OCI-LY7 (cell line): ENCODE measurements at regions not wholly inside any gene's neighbourhood (a gene's known extent, or its start where the extent isn't known, plus 50 kb on each side); places are given as distances from the start of the nearest gene placed in this dataset.
A peak's percentile ranks its signal among the peaks of the same experiment; 100 is the strongest.

Experiments
- BruUV-seq: library from RNA; stranded (reverse); fragments of 400-500 nt; replicated peaks from 2 replicates; lab custom pipeline; 2021; lab: Mats Ljungman, UMichigan
- CTCF ChIA-PET: fragments of 300-600 bp; sonication (Branson Sonifier 250); formaldehyde crosslinking; loops from one replicate; lab custom pipeline; 2022; ENCODE audit warnings: antibody characterized with exemption; ENCODE audit not compliant: unreplicated experiment; lab: Charles Lee
- POLR2A ChIA-PET: fragments of 300-600 bp; sonication (Branson Sonifier 250); formaldehyde crosslinking; loops from one replicate; lab custom pipeline; 2022; ENCODE audit warnings: antibody characterized with exemption; lab: Charles Lee
- DNase-seq: peaks from one replicate; pipeline ENCODE4 v3.0.0-alpha.2; 2015; ENCODE audit warnings: low spot score
- H2AFZ ChIP-seq: fragments of 200-600 bp; sonication (generic), shearing (Covaris generic); 2 replicates; pipeline ENCODE4 v1.6.1; 2014; ENCODE audit warnings: mild to moderate bottlenecking, antibody characterized with exemption, low read length, moderate library complexity
- H3K27ac ChIP-seq: fragments of 200-600 bp; sonication (generic); 2 replicates; pipeline ENCODE4 v1.5.1; 2014; ENCODE audit warnings: mixed run types, low read depth, mild to moderate bottlenecking, moderate library complexity, low read length, inconsistent platforms; ENCODE audit not compliant: poor library complexity, severe bottlenecking
- H3K36me3 ChIP-seq: fragments of 200-600 bp; sonication (generic); 2 replicates; pipeline ENCODE4 v1.6.1; 2014; ENCODE audit warnings: mild to moderate bottlenecking, antibody characterized with exemption, low read length, moderate library complexity, mixed read lengths; ENCODE audit not compliant: insufficient read depth
- H3K4me1 ChIP-seq: fragments of 200-600 bp; sonication (generic); 2 replicates; pipeline ENCODE4 v1.5.1; 2014; ENCODE audit warnings: mild to moderate bottlenecking, low read length; ENCODE audit not compliant: insufficient read depth, poor library complexity, severe bottlenecking
- H3K4me2 ChIP-seq: fragments of 200-600 bp; sonication (generic); 2 replicates; pipeline ENCODE4 v1.6.1; 2014; ENCODE audit warnings: mild to moderate bottlenecking, low read length
- H3K4me3 ChIP-seq: fragments of 200-600 bp; sonication (generic); 2 replicates; pipeline ENCODE4 v1.5.1; 2014; ENCODE audit warnings: mild to moderate bottlenecking, low read depth, low read length; ENCODE audit not compliant: poor library complexity, severe bottlenecking
- H3K79me2 ChIP-seq: fragments of 200-600 bp; sonication (generic); 2 replicates; pipeline ENCODE4 v1.6.1; 2016; ENCODE audit warnings: low read depth, mild to moderate bottlenecking, low read length, moderate library complexity, mixed read lengths; ENCODE audit not compliant: insufficient read depth
- H3K9me2 ChIP-seq: fragments of 200-600 bp; sonication (generic); 2 replicates; pipeline ENCODE4 v1.6.1; 2016; ENCODE audit warnings: mild to moderate bottlenecking, low read length, mixed read lengths; ENCODE audit not compliant: insufficient read depth
- H3K9me3 ChIP-seq: fragments of 200-600 bp; sonication (generic); 2 replicates; pipeline ENCODE4 v1.6.1; 2014; ENCODE audit warnings: mild to moderate bottlenecking, mixed run types, low read length, mixed read lengths
- H4K20me1 ChIP-seq: fragments of 200-600 bp; sonication (generic); 2 replicates; pipeline ENCODE4 v1.6.1; 2014; ENCODE audit warnings: mild to moderate bottlenecking, antibody characterized with exemption, low read length, moderate library complexity, mixed read lengths; ENCODE audit not compliant: insufficient read depth
- CTCF ChIP-seq: fragments of 200-600 bp; sonication (generic); conservative IDR thresholded peaks from 2 replicates; pipeline ENCODE4 v1.5.1; 2014; ENCODE audit warnings: mild to moderate bottlenecking, antibody characterized with exemption, low read length, moderate library complexity, mixed read lengths
- EZH2phosphoT487 ChIP-seq: fragments of 200-600 bp; sonication (generic); IDR thresholded peaks from 2 replicates; pipeline ENCODE4 v1.6.1; 2018; ENCODE audit warnings: low read depth, borderline replicate concordance, mild to moderate bottlenecking, mixed run types, antibody characterized with exemption, low read length, moderate library complexity, mixed read lengths
- intact Hi-C: fragments of 100-400 bp; cut with micrococcal nuclease; formaldehyde crosslinking; loops from one replicate; pipeline ENCODE4 v1.10.0; 2022; ENCODE audit not compliant: unreplicated experiment

- Histone ChIP-seq H2AFZ (no peak overlapping the region), H3K4me1 (peaks cover 3% of the 10 kb centered on the region), H3K79me2 (no peaks in the 10 kb centered on the region), H3K4me3 (no peak overlapping the region), H3K4me2 (no peak overlapping the region), H3K27ac (no peak overlapping the region), H3K36me3 (no peaks in the 10 kb centered on the region), H3K9me2 (no peaks in the 10 kb centered on the region), H3K9me3 (no peaks in the 10 kb centered on the region), H4K20me1 (no peaks in the 10 kb centered on the region)
- no peak for DNase-seq
- CTCF ChIA-PET = no interaction called here
- BruUV-seq = no TSS peak
- POLR2A ChIA-PET = interaction anchor here (0.8 to 1.1 kb wide), 4 partner anchors 12 to 35 kb away, joined by 3 to 5 read pairs (median 4); no protein-coding TSS in a partner anchor
- intact Hi-C loops = no loop called here
- no peak for TF ChIP-seq EZH2phosphoT487
- no peak for TF ChIP-seq CTCF
Measured at GRCh38 chr6:93183531-93183972, 235.8 kb downstream of the EPHA7 start.

GRCh38 chr6:93182938-93183479 is 236.3 kb downstream of the EPHA7 start:
- Histone ChIP-seq H3K9me2 (no peaks in the 10 kb centered on the region), H2AFZ (no peak overlapping the region), H3K4me3 (no peak overlapping the region), H3K4me2 (no peak overlapping the region), H3K79me2 (no peaks in the 10 kb centered on the region), H3K27ac (no peak overlapping the region), H3K4me1 (peaks cover 8% of the 10 kb centered on the region), H4K20me1 (no peaks in the 10 kb centered on the region), H3K9me3 (no peaks in the 10 kb centered on the region), H3K36me3 (no peaks in the 10 kb centered on the region)
- CTCF ChIA-PET = no interaction called here
- intact Hi-C loops = no loop called here
- no peak for TF ChIP-seq CTCF
- TF ChIP-seq EZH2phosphoT487 = no peak
- no peak for DNase-seq
- BruUV-seq = no TSS peak
- POLR2A ChIA-PET = interaction anchor here (1.0 to 1.1 kb wide), 3 partner anchors 13 to 35 kb away, joined by 3 to 5 read pairs (median 3); no protein-coding TSS in a partner anchor

GRCh38 chr6:93177918-93178317 is 241.4 kb downstream of the EPHA7 start:
- no peak for TF ChIP-seq CTCF
- no peak for TF ChIP-seq EZH2phosphoT487
- BruUV-seq = no TSS peak
- CTCF ChIA-PET = no interaction called here

More at GRCh38 chr6:93177918-93178317, 241.4 kb downstream of the EPHA7 start:
- Histone ChIP-seq H3K4me2 (peak overlapping the region; percentile 59), H3K4me3 (peak overlapping the region; percentile 16), H3K36me3 (no peaks in the 10 kb centered on the region), H2AFZ (peak overlapping the region; percentile 94), H3K27ac (no peak overlapping the region), H4K20me1 (no peaks in the 10 kb centered on the region), H3K9me2 (no peaks in the 10 kb centered on the region), H3K79me2 (no peaks in the 10 kb centered on the region), H3K4me1 (peaks cover 41% of the 10 kb centered on the region), H3K9me3 (no peaks in the 10 kb centered on the region)
- intact Hi-C loops = loop anchor here (5.0 kb wide), 1 partner anchor 366 kb away; no protein-coding TSS in a partner anchor
- peak; percentile 12 for DNase-seq
- POLR2A ChIA-PET = no interaction called here
